HepG2 (cell line): ENCODE measurements at regions not wholly inside any gene's neighbourhood (a gene's known extent, or its start where the extent isn't known, plus 50 kb on each side); places are given as distances from the start of the nearest gene placed in this dataset.

Source experiments
- AHDC1 ChIP-seq: sonication (generic); formaldehyde crosslinking; IDR thresholded peaks from 2 replicates; pipeline ENCODE4 v1.5.1; 2020; ENCODE audit warnings: mild to moderate bottlenecking, missing genetic modification reagents, borderline replicate concordance
- ARID2 ChIP-seq: sonication (generic); formaldehyde crosslinking; IDR thresholded peaks from 2 replicates; pipeline ENCODE4 v1.8.1; 2022; ENCODE audit warnings: mild to moderate bottlenecking, missing genetic modification reagents, borderline replicate concordance
- KMT2A ChIP-seq: sonication (generic); formaldehyde crosslinking; IDR thresholded peaks from 2 replicates; pipeline ENCODE4 v1.4.0; 2020; ENCODE audit warnings: missing genetic modification reagents
- MEIS2 ChIP-seq: sonication (generic); formaldehyde crosslinking; IDR thresholded peaks from 2 replicates; pipeline ENCODE4 v1.9.0; 2021; ENCODE audit warnings: mild to moderate bottlenecking, missing genetic modification reagents
- REST ChIP-seq, 2 experiments: IDR thresholded peaks; 2 replicates each; pipeline ENCODE4 v1.6.1; 2011 to 2012; ENCODE audit warnings: low read length in 2 of 2, borderline replicate concordance in 1 of 2, low read depth in 1 of 2, mild to moderate bottlenecking in 1 of 2, moderate library complexity in 1 of 2
- TEAD3 ChIP-seq: optimal IDR thresholded peaks from 2 replicates; pipeline ENCODE3; 2016; ENCODE audit warnings: borderline replicate concordance
- ZC3H4 ChIP-seq: sonication (generic); formaldehyde crosslinking; IDR thresholded peaks from 2 replicates; pipeline ENCODE4 v1.4.0; 2020; ENCODE audit warnings: missing genetic modification reagents, borderline replicate concordance
- ZFP41 ChIP-seq: sonication (generic); formaldehyde crosslinking; IDR thresholded peaks from 2 replicates; pipeline ENCODE4 v1.4.0; 2020; ENCODE audit warnings: mild to moderate bottlenecking, missing genetic modification reagents, borderline replicate concordance
- ZHX1 ChIP-seq: sonication (generic); formaldehyde crosslinking; IDR thresholded peaks from 2 replicates; pipeline ENCODE4 v1.8.1; 2022; ENCODE audit warnings: low read depth, mild to moderate bottlenecking, missing genetic modification reagents
- ZNF431 ChIP-seq: sonication (generic); formaldehyde crosslinking; IDR thresholded peaks from 2 replicates; pipeline ENCODE4 v1.9.0; 2022; ENCODE audit warnings: missing genetic modification reagents, low read depth, mild to moderate bottlenecking, borderline replicate concordance
- ZNF512B ChIP-seq: sonication (generic); formaldehyde crosslinking; IDR thresholded peaks from 2 replicates; pipeline ENCODE4 v1.5.1; 2020; ENCODE audit warnings: missing genetic modification reagents, mild to moderate bottlenecking, borderline replicate concordance
- ZNF546 ChIP-seq: sonication (generic); formaldehyde crosslinking; conservative IDR thresholded peaks from 2 replicates; pipeline ENCODE4 v1.8.1; 2023; ENCODE audit warnings: mild to moderate bottlenecking, missing genetic modification reagents
- ZNF614 ChIP-seq: IDR thresholded peaks from 2 replicates; pipeline ENCODE4 v1.6.1; 2018; ENCODE audit warnings: missing biosample characterization, missing genetic modification reagents, inconsistent platforms, borderline replicate concordance
- ZNF891 ChIP-seq: sonication (generic); formaldehyde crosslinking; IDR thresholded peaks from 2 replicates; pipeline ENCODE4 v1.5.0; 2020; ENCODE audit warnings: mild to moderate bottlenecking, missing genetic modification reagents

- peak; percentile 85 for TF ChIP-seq TEAD3 (CRISPR knock-in tag)
- peak; percentile 52; the same call in 1 of the 2 replicates for TF ChIP-seq ZNF614 (CRISPR knock-in tag)
- no peak for TF ChIP-seq ARID2 (CRISPR knock-in tag)
- TF ChIP-seq ZFP41 (CRISPR knock-in tag) = no peak
- no peak for TF ChIP-seq ZC3H4
- no peak for TF ChIP-seq ZNF546 (CRISPR knock-in tag)
- TF ChIP-seq KMT2A (CRISPR knock-in tag) = peak; percentile 48; the same call in 1 of the 2 replicates
- TF ChIP-seq REST (IDR thresholded peaks at IDR 0.05; ENCODE audit: borderline replicate concordance in 1 of 2, low read depth in 1 of 2, low read length in 2 of 2) = peak in 1 of 2 experiments; percentile 38; a peak in 1 of 4 replicates
- TF ChIP-seq AHDC1 = peak; percentile 71; the same call in 1 of the 2 replicates
- peak; percentile 72; the same call in 1 of the 2 replicates for TF ChIP-seq MEIS2
- 0 out of 2 replicates have a peak, but pooled peaks have one; percentile 35 for TF ChIP-seq ZHX1 (CRISPR knock-in tag)
- TF ChIP-seq ZNF431 = no peak
- no peak for TF ChIP-seq ZNF512B
- TF ChIP-seq ZNF891 (CRISPR knock-in tag) = no peak
These were observed 61.9 kb upstream of the GPBP1 start (continued) for GRCh38 chr5:57111993-57112392.
